ENCODE measurements at regions not wholly inside any gene's neighbourhood (a gene's known extent, or its start where the extent isn't known, plus 50 kb on each side); places are given as distances from the start of the nearest gene placed in this dataset.

DNA sequence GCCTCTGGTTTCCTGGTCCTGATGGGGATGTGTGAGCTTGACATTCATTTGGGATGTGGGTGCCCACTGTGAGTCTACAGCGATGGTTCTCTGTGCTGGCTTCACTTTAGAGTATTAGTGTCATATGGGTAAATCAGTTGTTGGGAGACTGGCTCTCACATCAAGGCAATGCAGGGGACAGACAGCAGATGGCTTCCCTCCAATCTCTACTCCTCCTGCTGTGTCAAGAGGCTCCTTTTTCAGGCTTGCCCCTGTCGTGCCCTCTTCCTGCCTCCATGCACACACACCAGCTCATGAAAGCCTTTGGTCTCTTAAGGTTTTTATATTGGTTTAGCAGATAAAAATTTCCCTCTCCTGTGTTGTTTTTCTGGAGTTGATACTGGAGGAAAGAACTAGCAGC lies 315.6 kb downstream of the RDH14 start:
- DNase-seq: no peak

GRCh38 chr2:18243816-18244215 lies 316.6 kb downstream of the RDH14 start:
- DNase-seq: no peak

- DNase-seq: no peak
Observed at GRCh38 chr2:18242716-18243115, 317.7 kb downstream of the RDH14 start.

DNA sequence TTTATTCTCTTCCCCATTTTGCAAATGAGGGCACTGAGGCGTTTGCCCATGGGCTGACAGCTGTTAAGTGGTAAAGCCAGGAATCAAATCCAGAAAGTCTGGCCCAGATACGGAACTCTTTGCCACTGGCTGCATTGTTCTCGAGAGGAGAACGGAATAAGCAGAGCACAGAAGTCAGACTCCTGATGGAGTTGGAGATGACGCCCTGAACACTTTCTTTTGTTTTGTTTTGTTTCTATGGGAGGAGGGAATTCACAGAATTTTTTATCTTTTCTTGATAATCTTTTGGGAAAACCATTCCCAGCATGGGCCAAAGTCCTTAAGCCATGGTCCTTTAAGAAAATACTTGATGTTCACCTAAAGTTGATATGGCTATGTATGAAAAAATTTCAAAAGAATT lies 322.2 kb downstream of the RDH14 start:
- no peak for DNase-seq

GRCh38 chr2:18237298-18237697 lies 323.2 kb downstream of the RDH14 start:
- no peak for DNase-seq

DNA sequence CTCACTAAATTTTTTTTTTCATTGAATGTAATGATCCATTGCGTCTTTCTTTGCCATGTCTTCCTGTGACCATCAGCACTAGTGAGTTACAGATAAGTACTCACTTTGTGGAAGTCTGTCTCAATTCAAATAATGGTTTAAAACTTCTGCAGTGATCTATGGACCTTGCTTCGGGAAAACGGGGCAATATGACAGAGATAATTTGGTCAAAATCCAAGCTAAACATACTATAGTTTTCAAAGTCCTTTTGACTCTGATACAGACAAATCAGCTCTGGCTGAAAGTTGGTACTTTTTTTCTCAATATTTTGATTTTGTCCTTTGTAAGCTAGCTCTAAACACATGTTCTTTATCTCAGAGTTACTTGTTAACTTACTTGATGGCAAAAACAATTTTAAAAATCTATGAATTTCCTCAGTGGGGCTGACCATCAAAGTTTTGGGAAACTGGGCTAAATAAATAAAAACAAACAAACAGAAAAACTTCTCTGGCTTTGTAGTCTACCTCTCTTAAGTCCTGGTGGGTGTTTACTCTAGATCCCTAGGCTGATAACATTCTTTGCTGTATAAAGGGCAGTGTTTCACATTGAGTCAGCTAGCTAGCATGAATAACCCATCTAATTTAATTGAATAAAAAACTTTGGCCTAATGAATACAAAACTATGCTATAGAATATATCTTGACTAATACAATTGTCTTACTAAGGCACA lies 327.6 kb downstream of the RDH14 start:
- DNase-seq: no peak

DNA sequence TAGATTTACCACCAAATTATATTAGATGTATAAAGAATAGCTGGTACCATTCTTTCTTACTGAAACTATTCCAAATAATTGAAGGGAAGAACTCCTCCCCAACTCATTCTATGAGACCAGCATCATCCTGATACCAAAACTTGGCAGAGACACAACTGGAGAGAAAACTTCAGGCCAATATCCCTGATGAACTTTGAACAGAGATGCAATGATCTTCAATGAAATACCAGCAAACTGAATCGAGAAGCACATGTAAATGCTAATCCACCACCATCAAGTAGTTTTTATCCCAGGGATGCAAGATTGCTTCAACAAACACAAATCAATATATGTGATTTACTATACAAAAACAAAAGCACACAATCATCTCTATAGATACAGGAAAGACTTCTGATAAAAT lies 329.8 kb downstream of the RDH14 start:
- no peak for DNase-seq

GRCh38 chr2:18219676-18220075 lies 340.8 kb downstream of the RDH14 start:
- DNase-seq: no peak

- no peak for DNase-seq
Observed at GRCh38 chr2:18218160-18218933, 339.9 kb downstream of the KCNS3 start.

DNA sequence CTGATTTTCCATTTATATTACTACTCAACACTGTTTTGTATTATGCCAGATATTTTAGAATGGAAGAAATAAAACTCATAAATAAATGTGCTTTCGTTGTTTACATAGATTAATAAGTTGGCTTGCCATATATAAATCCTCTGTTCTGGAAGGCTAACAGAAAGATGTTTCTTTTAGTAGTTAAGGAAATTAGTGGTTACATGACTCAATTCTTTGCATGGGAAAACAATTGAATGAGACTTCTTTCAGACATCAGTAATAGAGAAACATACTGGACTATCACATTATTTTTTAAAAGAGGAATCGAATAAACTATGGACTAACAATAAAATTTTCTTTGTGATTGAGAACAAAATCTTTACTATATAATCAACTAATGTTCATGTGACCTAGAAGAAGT lies 336.5 kb downstream of the KCNS3 start:
- DNase-seq: no peak

- no peak for DNase-seq
Observed at GRCh38 chr2:18213986-18214385, 335.5 kb downstream of the KCNS3 start.

- no peak for DNase-seq
Observed at GRCh38 chr2:18209934-18210639, 331.6 kb downstream of the KCNS3 start.

DNA sequence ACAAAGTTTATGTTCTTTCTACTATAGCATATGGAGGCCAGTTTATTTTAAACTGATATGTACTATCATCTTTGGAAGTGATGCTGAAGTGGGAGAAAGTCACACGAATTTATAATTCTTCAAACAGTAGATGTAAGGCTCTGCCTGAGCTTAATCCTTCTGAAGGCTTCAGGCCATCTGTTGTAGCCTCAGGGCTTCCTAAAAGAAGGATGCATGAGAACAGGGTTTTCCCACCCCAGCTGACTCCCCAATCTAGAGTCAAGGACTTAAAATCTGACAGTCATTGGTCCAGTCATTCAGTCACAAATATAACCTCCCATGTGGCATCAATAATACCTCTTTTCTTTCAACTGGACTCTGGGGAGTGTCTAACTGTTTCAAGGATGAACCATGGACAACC lies 330.5 kb downstream of the KCNS3 start:
- DNase-seq: no peak

GRCh38 chr2:18200771-18201170 lies 322.3 kb downstream of the KCNS3 start:
- DNase-seq: no peak

- DNase-seq: no peak
Observed at GRCh38 chr2:18198677-18199076, 320.2 kb downstream of the KCNS3 start.

DNA sequence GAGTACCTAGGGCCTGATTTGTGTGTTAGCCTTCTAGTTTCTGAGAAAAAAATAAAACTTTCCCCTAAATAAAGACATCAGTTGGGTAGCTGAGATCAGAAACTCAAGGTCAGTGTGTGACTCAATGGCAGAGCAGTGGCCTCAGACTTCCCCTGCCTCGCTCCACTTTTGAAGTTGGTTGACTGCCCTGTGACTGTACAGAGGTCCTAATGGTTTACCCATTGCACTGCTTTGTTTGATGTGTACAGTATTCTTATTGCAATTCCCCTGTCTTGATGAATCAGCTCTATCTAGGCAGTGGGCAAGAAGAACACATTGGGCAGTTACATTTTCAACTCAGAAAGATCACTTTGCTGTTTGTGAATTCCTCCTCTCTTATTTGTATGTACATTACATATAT lies 315.7 kb downstream of the KCNS3 start:
- no peak for DNase-seq

GRCh38 chr2:18186816-18187613 lies 308.5 kb downstream of the KCNS3 start:
- DNase-seq: no peak

DNA sequence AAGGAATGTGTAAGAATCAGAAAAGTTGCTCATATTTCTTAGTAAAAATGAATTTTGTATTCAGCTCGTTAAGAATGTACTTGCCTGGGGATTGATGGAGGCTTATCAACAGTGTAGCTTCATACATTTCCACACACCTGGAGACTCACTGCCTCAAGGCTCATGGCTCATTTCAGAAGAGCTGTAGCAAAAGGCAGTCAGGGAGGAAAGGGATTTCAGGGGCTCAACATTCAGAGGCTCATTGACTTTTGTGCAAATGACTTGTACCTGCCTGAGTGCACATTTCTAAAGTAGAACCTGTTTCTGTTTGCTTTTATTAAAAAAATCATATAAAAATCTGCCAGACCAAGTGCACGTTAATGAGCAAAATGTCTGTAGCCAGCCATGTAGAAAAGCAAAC lies 304.4 kb downstream of the KCNS3 start:
- no peak for DNase-seq

DNA sequence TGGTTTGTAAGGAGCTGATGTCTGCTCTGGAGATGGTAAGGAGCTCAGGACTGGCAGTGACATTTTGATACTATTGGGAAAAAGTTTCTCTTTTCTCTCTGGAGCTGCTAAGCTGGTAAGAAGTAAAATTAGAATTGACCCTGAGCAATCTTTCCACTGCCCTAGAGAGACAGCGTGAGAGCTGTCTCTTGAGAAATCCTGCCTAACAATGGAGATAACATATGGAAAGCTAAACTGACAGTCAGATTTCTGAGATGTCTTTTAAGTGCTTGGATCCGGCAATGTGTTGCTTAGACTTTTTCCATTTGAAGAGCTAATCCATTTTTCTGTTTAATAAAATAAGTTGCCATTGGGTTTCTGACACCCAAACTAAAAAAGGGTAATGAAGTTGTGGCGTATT lies 302.4 kb downstream of the KCNS3 start:
- DNase-seq: no peak

DNA sequence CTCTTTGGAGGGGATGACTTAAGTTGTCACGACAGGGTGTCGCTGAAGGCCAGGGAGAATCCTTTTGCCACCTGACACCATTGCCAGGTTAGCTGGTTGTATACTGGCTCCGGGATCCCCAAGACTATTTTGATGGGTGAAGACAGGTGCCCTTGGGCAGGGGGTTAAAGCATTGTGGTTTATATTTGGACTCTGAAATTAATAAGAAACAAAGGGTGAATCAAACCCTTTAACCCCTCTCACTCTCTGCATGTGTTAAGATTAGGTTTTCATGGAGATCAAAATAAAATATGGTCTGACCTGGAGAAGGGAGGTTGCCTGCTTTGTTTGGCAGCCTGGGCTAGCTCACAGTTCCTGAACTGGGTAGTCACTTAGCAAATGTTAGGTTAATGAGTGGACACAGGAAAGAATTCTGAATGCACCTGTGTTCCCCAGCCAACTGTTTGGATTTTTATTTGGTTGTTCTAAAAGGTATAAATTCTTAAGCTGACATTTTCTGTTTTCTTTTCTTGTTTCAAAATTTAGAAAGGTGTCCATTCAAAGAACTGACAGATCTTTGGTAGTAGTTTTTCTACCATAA lies 301.7 kb downstream of the KCNS3 start:
- no peak for DNase-seq

DNA sequence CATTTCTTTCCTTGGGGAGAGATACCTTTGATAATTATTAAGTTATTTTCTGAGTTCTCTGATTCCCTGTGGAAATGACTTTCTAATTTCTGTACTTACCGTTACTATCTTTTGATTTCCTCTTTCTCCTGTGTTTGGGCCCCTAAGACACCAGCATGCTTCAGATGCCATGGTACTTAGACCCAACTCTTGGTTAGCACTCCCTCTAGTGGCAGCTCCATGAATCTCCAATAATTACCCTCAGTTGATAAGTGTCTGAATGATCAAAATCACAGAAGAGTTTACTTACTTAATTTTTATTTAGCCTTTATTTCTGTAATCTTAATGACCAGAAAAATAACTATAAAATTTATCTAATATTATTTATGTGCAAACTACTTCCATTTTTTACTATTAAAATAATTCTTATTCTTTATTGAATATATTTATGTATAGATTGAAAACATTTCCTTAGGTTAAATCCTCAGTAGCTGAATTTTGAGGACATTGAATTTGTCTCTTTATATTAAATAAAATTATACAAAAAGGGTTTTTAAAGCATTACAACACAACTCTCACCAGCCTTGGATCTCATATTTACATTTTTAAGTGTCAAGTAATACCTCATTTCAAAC lies 300.4 kb downstream of the KCNS3 start:
- no peak for DNase-seq

GRCh38 chr2:18176679-18177215 lies 298.3 kb downstream of the KCNS3 start:
- DNase-seq: no peak
